ENCODE measurements at regions not wholly inside any gene's neighbourhood (a gene's known extent, or its start where the extent isn't known, plus 50 kb on each side); places are given as distances from the start of the nearest gene placed in this dataset.

DNA sequence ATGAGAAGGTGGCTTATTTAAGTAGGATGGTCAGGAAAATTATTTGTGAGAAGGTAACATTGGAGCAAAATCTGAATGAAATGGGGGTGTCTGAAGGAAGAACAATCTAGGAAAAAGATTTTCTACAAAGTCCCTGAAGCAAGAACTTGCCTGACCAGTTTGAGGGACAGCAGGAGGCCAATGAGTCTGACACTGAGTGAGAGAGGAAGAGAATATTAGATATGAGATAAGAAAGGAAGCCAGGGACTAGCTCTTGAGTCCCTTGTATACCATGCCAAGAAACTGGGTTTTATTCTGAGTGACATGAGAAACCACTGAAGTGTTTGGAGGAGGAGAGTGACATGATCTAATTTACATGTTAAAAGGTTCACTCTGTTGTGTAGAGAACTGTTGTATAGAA, 1478.9 kb downstream of the RPA4 start:
- TF ChIP-seq, protein P1, sequence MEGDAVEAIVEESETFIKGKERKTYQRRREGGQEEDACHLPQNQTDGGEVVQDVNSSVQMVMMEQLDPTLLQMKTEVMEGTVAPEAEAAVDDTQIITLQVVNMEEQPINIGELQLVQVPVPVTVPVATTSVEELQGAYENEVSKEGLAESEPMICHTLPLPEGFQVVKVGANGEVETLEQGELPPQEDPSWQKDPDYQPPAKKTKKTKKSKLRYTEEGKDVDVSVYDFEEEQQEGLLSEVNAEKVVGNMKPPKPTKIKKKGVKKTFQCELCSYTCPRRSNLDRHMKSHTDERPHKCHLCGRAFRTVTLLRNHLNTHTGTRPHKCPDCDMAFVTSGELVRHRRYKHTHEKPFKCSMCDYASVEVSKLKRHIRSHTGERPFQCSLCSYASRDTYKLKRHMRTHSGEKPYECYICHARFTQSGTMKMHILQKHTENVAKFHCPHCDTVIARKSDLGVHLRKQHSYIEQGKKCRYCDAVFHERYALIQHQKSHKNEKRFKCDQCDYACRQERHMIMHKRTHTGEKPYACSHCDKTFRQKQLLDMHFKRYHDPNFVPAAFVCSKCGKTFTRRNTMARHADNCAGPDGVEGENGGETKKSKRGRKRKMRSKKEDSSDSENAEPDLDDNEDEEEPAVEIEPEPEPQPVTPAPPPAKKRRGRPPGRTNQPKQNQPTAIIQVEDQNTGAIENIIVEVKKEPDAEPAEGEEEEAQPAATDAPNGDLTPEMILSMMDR (IDR thresholded peaks at IDR 0.05) = no peak
- TF ChIP-seq POLR2A (IDR thresholded peaks at IDR 0.05) = no peak
